SK-N-SH (cell line): ENCODE measurements at regions not wholly inside any gene's neighbourhood (a gene's known extent, or its start where the extent isn't known, plus 50 kb on each side); places are given as distances from the start of the nearest gene placed in this dataset.
A peak's percentile ranks its signal among the peaks of the same experiment; 100 is the strongest.

Source experiments
- CTCF ChIA-PET: fragments of 300-600, 350-600 bp; formaldehyde crosslinking; extraction: SDS; loops from one replicate; lab custom pipeline; 2021; lab: Yijun Ruan, JAX
- POLR2A ChIA-PET: fragments of 350-600 bp; sonication (Branson Sonifier 250); formaldehyde crosslinking; extraction: SDS; loops from one replicate; lab custom pipeline; 2020; ENCODE audit warnings: antibody characterized with exemption, inconsistent platforms; lab: Yijun Ruan, JAX
- DNase-seq: peaks from one replicate; pipeline ENCODE4 v3.0.0; 2012
- H2AFZ ChIP-seq: fragments of 200-600 bp; sonication (generic); 2 replicates; pipeline ENCODE4 v1.8.1; 2016; ENCODE audit warnings: antibody characterized with exemption, mild to moderate bottlenecking, low read depth
- H3F3A ChIP-seq: fragments of 200-600 bp; sonication (generic); replicated peaks from 2 replicates; pipeline ENCODE3; 2016; ENCODE audit warnings: antibody characterized with exemption, mild to moderate bottlenecking; ENCODE audit not compliant: insufficient read depth
- H3K27ac ChIP-seq, 2 experiments: fragments of 200-500 bp in 1 of 2; fragments of 200-600 bp in 1 of 2; sonication (Bioruptor generic) in 1 of 2; sonication (generic), shearing (Covaris generic) in 1 of 2; 2 replicates each; pipeline versions ENCODE4 v1.5.1 to v1.6.1; 2014 to 2016; ENCODE audit warnings: low read depth in 2 of 2, inconsistent platforms in 1 of 2, low read length in 1 of 2, mild to moderate bottlenecking in 1 of 2, mixed read lengths in 1 of 2
- H3K27me3 ChIP-seq: fragments of 200-600 bp; sonication (generic), shearing (Covaris generic); 2 replicates; pipeline ENCODE4 v1.6.1; 2016; ENCODE audit warnings: mixed run types; ENCODE audit not compliant: insufficient read depth
- H3K36me3 ChIP-seq, 2 experiments: fragments of 200-500 bp in 1 of 2; fragments of 200-600 bp in 1 of 2; sonication (Bioruptor generic) in 1 of 2; sonication (generic) in 1 of 2; replicated peaks in 1 of 2; 2 replicates each; pipeline versions ENCODE3 to v1.5.1; 2014 to 2016; ENCODE audit warnings: low read length in 1 of 2, mild to moderate bottlenecking in 1 of 2; ENCODE audit not compliant: insufficient read depth in 2 of 2, control insufficient read depth in 1 of 2
- H3K4me1 ChIP-seq, 2 experiments: fragments of 200-500 bp in 1 of 2; fragments of 200-600 bp in 1 of 2; sonication (Bioruptor generic) in 1 of 2; sonication (generic), shearing (Covaris generic) in 1 of 2; 2 replicates each; pipeline versions ENCODE4 v1.5.1 to v1.6.1; 2014 to 2016; ENCODE audit warnings: low read depth in 1 of 2, low read length in 1 of 2, mixed run types in 1 of 2; ENCODE audit not compliant: insufficient read depth in 2 of 2, control insufficient read depth in 1 of 2
- H3K4me2 ChIP-seq: fragments of 200-600 bp; sonication (generic), shearing (Covaris generic); 2 replicates; pipeline ENCODE4 v1.6.1; 2017; ENCODE audit warnings: mixed run types
- H3K4me3 ChIP-seq, 2 experiments: fragments of 200-500 bp in 1 of 2; fragments of 200-600 bp in 1 of 2; sonication (Bioruptor generic) in 1 of 2; sonication (generic), shearing (Covaris generic) in 1 of 2; 2 replicates each; pipeline versions ENCODE4 v1.5.1 to v1.8.1; 2014 to 2016; ENCODE audit warnings: low read depth in 2 of 2, inconsistent platforms in 1 of 2, low read length in 1 of 2, mild to moderate bottlenecking in 1 of 2, mixed read lengths in 1 of 2, moderate library complexity in 1 of 2
- H3K79me2 ChIP-seq: fragments of 200-600 bp; sonication (generic); 2 replicates; pipeline ENCODE4 v1.8.1; 2017; ENCODE audit warnings: mild to moderate bottlenecking; ENCODE audit not compliant: insufficient read depth
- H3K9ac ChIP-seq: fragments of 200-600 bp; sonication (generic); 2 replicates; pipeline ENCODE4 v1.6.1; 2017; ENCODE audit warnings: mixed run types
- H3K9me2 ChIP-seq: fragments of 200-600 bp; sonication (generic); 2 replicates; pipeline ENCODE4 v1.6.1; 2017; ENCODE audit warnings: mixed run types
- H3K9me3 ChIP-seq: fragments of 200-600 bp; sonication (generic); 2 replicates; pipeline ENCODE4 v1.6.1; 2017; ENCODE audit warnings: mixed run types, mild to moderate bottlenecking, moderate library complexity
- H4K20me1 ChIP-seq: fragments of 200-600 bp; sonication (generic); 2 replicates; pipeline ENCODE4 v1.6.1; 2017; ENCODE audit warnings: mild to moderate bottlenecking, mixed run types; ENCODE audit not compliant: insufficient read depth
- CTCF ChIP-seq: fragments of 200-600 bp; sonication (generic); IDR thresholded peaks from 2 replicates; pipeline ENCODE4 v1.6.1; 2017; ENCODE audit warnings: antibody characterized with exemption, mild to moderate bottlenecking, moderate library complexity
- FOSL2 ChIP-seq: IDR thresholded peaks from 2 replicates; pipeline ENCODE4 v1.4.0; 2012; ENCODE audit warnings: low read depth, mild to moderate bottlenecking, moderate library complexity, borderline replicate concordance
- JUND ChIP-seq: IDR thresholded peaks from 2 replicates; pipeline ENCODE4 v1.4.0; 2012
- RXRA ChIP-seq: IDR thresholded peaks from 2 replicates; pipeline ENCODE4 v1.4.0; 2012; ENCODE audit warnings: low read depth, mild to moderate bottlenecking, borderline replicate concordance
- TEAD4 ChIP-seq: IDR thresholded peaks from 2 replicates; pipeline ENCODE4 v1.4.0; 2012; ENCODE audit warnings: mild to moderate bottlenecking, borderline replicate concordance; ENCODE audit not compliant: insufficient read depth
- ZBTB33 ChIP-seq: IDR thresholded peaks from 2 replicates; pipeline ENCODE4 v1.4.0; 2012; ENCODE audit warnings: low read depth, borderline replicate concordance
- WGBS: methylation state at CpG from one replicate; pipeline ENCODE4 v1.1.6; 2017; ENCODE audit warnings: low lambda C conversion rate; 5-methylcytosine and 5-hydroxymethylcytosine counted together

- no peak overlapping the region; the same call in 1 of the 2 replicates for H2AFZ ChIP-seq
- H3K79me2 ChIP-seq = no peaks in the 10 kb centered on the region
- H3K27ac ChIP-seq = peak overlapping the region in 1 of 2 experiments; percentile 76; a peak in 3 of 4 replicates
- no peak for DNase-seq
- H3K9me2 ChIP-seq = no peaks in the 10 kb centered on the region
- CTCF ChIA-PET = interaction anchor here (1.4 to 1.5 kb wide), 2 partner anchors 9 to 80 kb away, joined by 4 to 7 read pairs; no protein-coding TSS in a partner anchor
- no peaks in the 10 kb centered on the region for H3K27me3 ChIP-seq
- 31% methylated on average over 2 of the region's 2 CpGs for WGBS
- no peaks in the 10 kb centered on the region for H3K9me3 ChIP-seq
- no peaks in the 10 kb centered on the region for H4K20me1 ChIP-seq
- H3F3A ChIP-seq = peaks cover 13% of the 10 kb centered on the region
- no peaks in the 10 kb centered on the region for H3K36me3 ChIP-seq
- POLR2A ChIA-PET = no interaction called here
- H3K4me2 ChIP-seq = 0 out of 2 replicates have a peak overlapping the region, but pooled peaks have one; percentile 2
- TF ChIP-seq RXRA (no peak), ZBTB33 (no peak), TEAD4 (0 out of 2 replicates have a peak, but pooled peaks have one; percentile 14), FOSL2 (peak; percentile 49; the same call in 1 of the 2 replicates), JUND (0 out of 2 replicates have a peak, but pooled peaks have one; percentile 16)
- peak overlapping the region; percentile 19; the same call in 1 of the 2 replicates for H3K9ac ChIP-seq
- H3K4me3 ChIP-seq = no peak overlapping the region
- H3K4me1 ChIP-seq = peaks cover 0 to 15% of the 10 kb centered on the region in 2 experiments; a peak in 1 of 4 replicates
Observed at GRCh38 chr11:130781931-130782330, 134.3 kb downstream of the SNX19 start.

- no peaks in the 10 kb centered on the region for H4K20me1 ChIP-seq
- WGBS = 85% methylated on average over 14 of the region's 14 CpGs
- POLR2A ChIA-PET = no interaction called here
Observed at GRCh38 chr11:130782361-130783222, 133.7 kb downstream of the SNX19 start.

More at GRCh38 chr11:130782361-130783222, 133.7 kb downstream of the SNX19 start:
- TF ChIP-seq CTCF = no peak
- peak overlapping the region in 1 of 2 experiments; percentile 76; a peak in 3 of 4 replicates for H3K27ac ChIP-seq
- no peaks in the 10 kb centered on the region for H3K79me2 ChIP-seq
- H3K4me1 ChIP-seq = peaks cover 0 to 20% of the 10 kb centered on the region in 2 experiments; a peak in 1 of 4 replicates
- H3K36me3 ChIP-seq = no peaks in the 10 kb centered on the region
- peak overlapping the region; percentile 19; the same call in 1 of the 2 replicates for H3K9ac ChIP-seq
- peak overlapping the region; percentile 2; the same call in 1 of the 2 replicates for H3K4me2 ChIP-seq
- H3F3A ChIP-seq = peaks cover 16% of the 10 kb centered on the region
- no peaks in the 10 kb centered on the region for H3K9me2 ChIP-seq
- no peak overlapping the region for H3K4me3 ChIP-seq
- no peak for DNase-seq
- CTCF ChIA-PET = interaction anchor here (1.1 to 1.5 kb wide), 3 partner anchors 10 to 80 kb away, joined by 3 to 7 read pairs (median 4); no protein-coding TSS in a partner anchor
- no peaks in the 10 kb centered on the region for H3K9me3 ChIP-seq
- peak overlapping the region; percentile 6; the same call in 1 of the 2 replicates for H2AFZ ChIP-seq
- H3K27me3 ChIP-seq = no peaks in the 10 kb centered on the region
